Ovary (tissue), 7 donors: ENCODE measurements at regions not wholly inside any gene's neighbourhood (a gene's known extent, or its start where the extent isn't known, plus 50 kb on each side); places are given as distances from the start of the nearest gene placed in this dataset.

Source experiments
- DNase-seq, 5 donors: peaks; one replicate each; pipeline ENCODE4 v3.0.0-alpha.2; 2019 to 2020
- H3K27ac ChIP-seq, 2 donors: fragments of 200-600 bp; one replicate each; pipeline versions ENCODE4 v1.5.1 to v1.8.0; 2019 to 2022
- H3K27me3 ChIP-seq: fragments of 200-600 bp; one replicate; pipeline ENCODE4 v1.8.0; 2022
- H3K36me3 ChIP-seq: fragments of 200-600 bp; sonication (generic); one replicate; pipeline ENCODE4 v1.5.1; 2019
- H3K4me1 ChIP-seq: one replicate; pipeline ENCODE4 v1.8.1; 2013; ENCODE audit warnings: mild to moderate bottlenecking, moderate library complexity; ENCODE audit not compliant: insufficient read depth
- H3K4me3 ChIP-seq: fragments of 200-600 bp; sonication (generic); one replicate; pipeline ENCODE4 v1.5.1; 2017
- H3K9me3 ChIP-seq, 2 donors: fragments of 200-600 bp in 1 of 2; sonication (generic) in 1 of 2; one replicate each; pipeline versions ENCODE4 v1.5.1 to v1.8.1; 2013 to 2019; ENCODE audit warnings: mild to moderate bottlenecking in 1 of 2, moderate library complexity in 1 of 2
- EP300 ChIP-seq: sonication (generic); formaldehyde crosslinking; IDR thresholded peaks from one replicate; pipeline ENCODE4 v1.6.1; 2017; ENCODE audit warnings: antibody characterized with exemption
- POLR2A ChIP-seq: fragments of 450-650 bp; IDR thresholded peaks from one replicate; pipeline ENCODE4 v1.6.1; 2017; ENCODE audit warnings: antibody characterized with exemption, mild to moderate bottlenecking, moderate library complexity
- WGBS, 3 donors: extraction: QIAGEN DNeasy Blood & Tissue Kit in 1 of 3; methylation state at CpG; one replicate each; pipeline versions ENCODE4 v1.1.5 to v1.1.7; 2013 to 2017; 5-methylcytosine and 5-hydroxymethylcytosine counted together
- intact Hi-C, 4 donors: fragments of 100-400 bp; cut with DNase I; formaldehyde crosslinking; loops; one replicate each; pipeline versions ENCODE4 v1.11.0 to v1.15.1; 2022 to 2023
- TF ChIP-seq, protein P1 (sequence below), 3 donors: fragments of 450-650 bp in 2 of 3; fragments of 200-600 bp in 1 of 3; IDR thresholded peaks; one replicate each; pipeline versions ENCODE4 v1.5.1 to v1.8.0; 2016 to 2022; ENCODE audit warnings: antibody characterized with exemption in 3 of 3, mild to moderate bottlenecking in 1 of 3
- donor health status: DM: no; HTN: no; CAD: no; lungs with moderate emphysema.
- donor health status: DM: no; HTN: no; CAD: no.
- donor health status: Bipolar disorder and iron deficiency.
- donor health status: DM: no; HTN: no; CAD: no.
- donor health status: DM: yes; HTN: yes; CAD: no.

GRCh38 chr14:38808734-38809455 is 294.1 kb downstream of the SEC23A start:
- H3K27me3 ChIP-seq = no peaks in the 10 kb centered on the region
- no peaks in the 10 kb centered on the region for H3K36me3 ChIP-seq
- TF ChIP-seq, protein P1, sequence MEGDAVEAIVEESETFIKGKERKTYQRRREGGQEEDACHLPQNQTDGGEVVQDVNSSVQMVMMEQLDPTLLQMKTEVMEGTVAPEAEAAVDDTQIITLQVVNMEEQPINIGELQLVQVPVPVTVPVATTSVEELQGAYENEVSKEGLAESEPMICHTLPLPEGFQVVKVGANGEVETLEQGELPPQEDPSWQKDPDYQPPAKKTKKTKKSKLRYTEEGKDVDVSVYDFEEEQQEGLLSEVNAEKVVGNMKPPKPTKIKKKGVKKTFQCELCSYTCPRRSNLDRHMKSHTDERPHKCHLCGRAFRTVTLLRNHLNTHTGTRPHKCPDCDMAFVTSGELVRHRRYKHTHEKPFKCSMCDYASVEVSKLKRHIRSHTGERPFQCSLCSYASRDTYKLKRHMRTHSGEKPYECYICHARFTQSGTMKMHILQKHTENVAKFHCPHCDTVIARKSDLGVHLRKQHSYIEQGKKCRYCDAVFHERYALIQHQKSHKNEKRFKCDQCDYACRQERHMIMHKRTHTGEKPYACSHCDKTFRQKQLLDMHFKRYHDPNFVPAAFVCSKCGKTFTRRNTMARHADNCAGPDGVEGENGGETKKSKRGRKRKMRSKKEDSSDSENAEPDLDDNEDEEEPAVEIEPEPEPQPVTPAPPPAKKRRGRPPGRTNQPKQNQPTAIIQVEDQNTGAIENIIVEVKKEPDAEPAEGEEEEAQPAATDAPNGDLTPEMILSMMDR (IDR thresholded peaks at IDR 0.05) = no peak
- no peak for TF ChIP-seq EP300
- TF ChIP-seq POLR2A = no peak
- intact Hi-C loops = no loop called here
- no peak overlapping the region for H3K4me3 ChIP-seq
- H3K4me1 ChIP-seq = no peaks in the 10 kb centered on the region
- no peak overlapping the region for H3K27ac ChIP-seq
- DNase-seq = no peak
- WGBS, 3 donors = 75 to 83% (median 78%) methylated on average over 7 of the region's 7 CpGs
- H3K9me3 ChIP-seq = no peaks in the 10 kb centered on the region

GRCh38 chr14:38799671-38800070 is 303.4 kb downstream of the SEC23A start:
- no peak for DNase-seq
- Histone ChIP-seq H3K36me3 (no peaks in the 10 kb centered on the region), H3K4me3 (no peak overlapping the region), H3K9me3 (peaks cover 0 to 2% of the 10 kb centered on the region in 2 donors), H3K4me1 (no peaks in the 10 kb centered on the region), H3K27ac (no peak overlapping the region), H3K27me3 (no peaks in the 10 kb centered on the region)
- intact Hi-C loops = no loop called here
- TF ChIP-seq EP300 (no peak), POLR2A (no peak)
- TF ChIP-seq, protein P1 (IDR thresholded peaks at IDR 0.05) = no peak
- WGBS, 3 donors = 78 to 81% (median 79%) methylated on average over 2 of the region's 2 CpGs

- intact Hi-C loops = no loop called here
- Histone ChIP-seq H3K4me3 (no peak overlapping the region), H3K36me3 (no peaks in the 10 kb centered on the region), H3K27me3 (no peaks in the 10 kb centered on the region), H3K27ac (no peak overlapping the region), H3K9me3 (no peaks in the 10 kb centered on the region), H3K4me1 (no peaks in the 10 kb centered on the region)
- no peak for DNase-seq
- TF ChIP-seq, protein P1 (IDR thresholded peaks at IDR 0.05) = no peak
- TF ChIP-seq EP300 = no peak
- TF ChIP-seq POLR2A = no peak
Observed at GRCh38 chr14:38794677-38795076, 308.4 kb downstream of the SEC23A start.

GRCh38 chr14:38791862-38792261 is 311.2 kb downstream of the SEC23A start:
- Histone ChIP-seq H3K4me3 (no peak overlapping the region), H3K4me1 (no peaks in the 10 kb centered on the region), H3K27me3 (no peaks in the 10 kb centered on the region), H3K36me3 (no peaks in the 10 kb centered on the region), H3K9me3 (no peaks in the 10 kb centered on the region), H3K27ac (no peak overlapping the region)
- intact Hi-C loops = no loop called here
- WGBS, 3 donors = 85 to 90% (median 86%) methylated on average over 3 of the region's 3 CpGs
- no peak for DNase-seq
- TF ChIP-seq, protein P1 (IDR thresholded peaks at IDR 0.05) = no peak
- TF ChIP-seq POLR2A (no peak), EP300 (no peak)
